ENCODE measurements at regions not wholly inside any gene's neighbourhood (a gene's known extent, or its start where the extent isn't known, plus 50 kb on each side); places are given as distances from the start of the nearest gene placed in this dataset.

DNA sequence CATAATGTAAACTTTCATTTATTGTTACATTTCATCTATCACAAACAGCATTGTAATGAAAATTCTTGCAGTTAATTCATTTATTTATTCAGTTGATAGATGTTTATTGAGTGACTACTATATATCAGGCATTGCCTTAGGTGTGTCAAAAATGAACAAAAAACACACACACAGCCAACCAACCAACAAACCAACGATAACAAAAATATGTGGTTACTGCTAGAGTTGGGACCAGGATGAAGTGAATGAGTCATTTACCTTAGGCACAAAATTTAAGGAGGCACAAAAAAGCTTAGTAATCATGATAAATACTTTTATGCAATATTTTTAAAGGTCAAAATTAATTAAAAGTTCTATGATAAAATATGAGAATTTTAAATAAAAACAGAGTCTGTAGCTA lies 223.4 kb downstream of the CSNK1G3 start:
- TF ChIP-seq, protein P1, sequence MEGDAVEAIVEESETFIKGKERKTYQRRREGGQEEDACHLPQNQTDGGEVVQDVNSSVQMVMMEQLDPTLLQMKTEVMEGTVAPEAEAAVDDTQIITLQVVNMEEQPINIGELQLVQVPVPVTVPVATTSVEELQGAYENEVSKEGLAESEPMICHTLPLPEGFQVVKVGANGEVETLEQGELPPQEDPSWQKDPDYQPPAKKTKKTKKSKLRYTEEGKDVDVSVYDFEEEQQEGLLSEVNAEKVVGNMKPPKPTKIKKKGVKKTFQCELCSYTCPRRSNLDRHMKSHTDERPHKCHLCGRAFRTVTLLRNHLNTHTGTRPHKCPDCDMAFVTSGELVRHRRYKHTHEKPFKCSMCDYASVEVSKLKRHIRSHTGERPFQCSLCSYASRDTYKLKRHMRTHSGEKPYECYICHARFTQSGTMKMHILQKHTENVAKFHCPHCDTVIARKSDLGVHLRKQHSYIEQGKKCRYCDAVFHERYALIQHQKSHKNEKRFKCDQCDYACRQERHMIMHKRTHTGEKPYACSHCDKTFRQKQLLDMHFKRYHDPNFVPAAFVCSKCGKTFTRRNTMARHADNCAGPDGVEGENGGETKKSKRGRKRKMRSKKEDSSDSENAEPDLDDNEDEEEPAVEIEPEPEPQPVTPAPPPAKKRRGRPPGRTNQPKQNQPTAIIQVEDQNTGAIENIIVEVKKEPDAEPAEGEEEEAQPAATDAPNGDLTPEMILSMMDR (IDR thresholded peaks at IDR 0.05), result no peak
- no peak for TF ChIP-seq POLR2AphosphoS5 (IDR thresholded peaks at IDR 0.05)
